SK-N-SH (cell line): ENCODE measurements at regions not wholly inside any gene's neighbourhood (a gene's known extent, or its start where the extent isn't known, plus 50 kb on each side); places are given as distances from the start of the nearest gene placed in this dataset.
"Not testable (repeated sequence)": the region's sequence is repeated elsewhere in the genome, so short reads cannot be mapped to it uniquely, and the experiment has no call there.

Source experiments
- CTCF ChIA-PET: fragments of 300-600, 350-600 bp; formaldehyde crosslinking; extraction: SDS; loops from one replicate; lab custom pipeline; 2021; lab: Yijun Ruan, JAX
- POLR2A ChIA-PET: fragments of 350-600 bp; sonication (Branson Sonifier 250); formaldehyde crosslinking; extraction: SDS; loops from one replicate; lab custom pipeline; 2020; ENCODE audit warnings: antibody characterized with exemption, inconsistent platforms; lab: Yijun Ruan, JAX
- DNase-seq: peaks from one replicate; pipeline ENCODE4 v3.0.0; 2012
- H2AFZ ChIP-seq: fragments of 200-600 bp; sonication (generic); 2 replicates; pipeline ENCODE4 v1.8.1; 2016; ENCODE audit warnings: antibody characterized with exemption, mild to moderate bottlenecking, low read depth
- H3F3A ChIP-seq: fragments of 200-600 bp; sonication (generic); replicated peaks from 2 replicates; pipeline ENCODE3; 2016; ENCODE audit warnings: antibody characterized with exemption, mild to moderate bottlenecking; ENCODE audit not compliant: insufficient read depth
- H3K27ac ChIP-seq, 2 experiments: fragments of 200-500 bp in 1 of 2; fragments of 200-600 bp in 1 of 2; sonication (Bioruptor generic) in 1 of 2; sonication (generic), shearing (Covaris generic) in 1 of 2; 2 replicates each; pipeline versions ENCODE4 v1.5.1 to v1.6.1; 2014 to 2016; ENCODE audit warnings: low read depth in 2 of 2, inconsistent platforms in 1 of 2, low read length in 1 of 2, mild to moderate bottlenecking in 1 of 2, mixed read lengths in 1 of 2
- H3K27me3 ChIP-seq: fragments of 200-600 bp; sonication (generic), shearing (Covaris generic); 2 replicates; pipeline ENCODE4 v1.6.1; 2016; ENCODE audit warnings: mixed run types; ENCODE audit not compliant: insufficient read depth
- H3K36me3 ChIP-seq, 2 experiments: fragments of 200-500 bp in 1 of 2; fragments of 200-600 bp in 1 of 2; sonication (Bioruptor generic) in 1 of 2; sonication (generic) in 1 of 2; replicated peaks in 1 of 2; 2 replicates each; pipeline versions ENCODE3 to v1.5.1; 2014 to 2016; ENCODE audit warnings: low read length in 1 of 2, mild to moderate bottlenecking in 1 of 2; ENCODE audit not compliant: insufficient read depth in 2 of 2, control insufficient read depth in 1 of 2
- H3K4me1 ChIP-seq, 2 experiments: fragments of 200-500 bp in 1 of 2; fragments of 200-600 bp in 1 of 2; sonication (Bioruptor generic) in 1 of 2; sonication (generic), shearing (Covaris generic) in 1 of 2; 2 replicates each; pipeline versions ENCODE4 v1.5.1 to v1.6.1; 2014 to 2016; ENCODE audit warnings: low read depth in 1 of 2, low read length in 1 of 2, mixed run types in 1 of 2; ENCODE audit not compliant: insufficient read depth in 2 of 2, control insufficient read depth in 1 of 2
- H3K4me2 ChIP-seq: fragments of 200-600 bp; sonication (generic), shearing (Covaris generic); 2 replicates; pipeline ENCODE4 v1.6.1; 2017; ENCODE audit warnings: mixed run types
- H3K4me3 ChIP-seq, 2 experiments: fragments of 200-500 bp in 1 of 2; fragments of 200-600 bp in 1 of 2; sonication (Bioruptor generic) in 1 of 2; sonication (generic), shearing (Covaris generic) in 1 of 2; 2 replicates each; pipeline versions ENCODE4 v1.5.1 to v1.8.1; 2014 to 2016; ENCODE audit warnings: low read depth in 2 of 2, inconsistent platforms in 1 of 2, low read length in 1 of 2, mild to moderate bottlenecking in 1 of 2, mixed read lengths in 1 of 2, moderate library complexity in 1 of 2
- H3K79me2 ChIP-seq: fragments of 200-600 bp; sonication (generic); 2 replicates; pipeline ENCODE4 v1.8.1; 2017; ENCODE audit warnings: mild to moderate bottlenecking; ENCODE audit not compliant: insufficient read depth
- H3K9ac ChIP-seq: fragments of 200-600 bp; sonication (generic); 2 replicates; pipeline ENCODE4 v1.6.1; 2017; ENCODE audit warnings: mixed run types
- H3K9me2 ChIP-seq: fragments of 200-600 bp; sonication (generic); 2 replicates; pipeline ENCODE4 v1.6.1; 2017; ENCODE audit warnings: mixed run types
- H3K9me3 ChIP-seq: fragments of 200-600 bp; sonication (generic); 2 replicates; pipeline ENCODE4 v1.6.1; 2017; ENCODE audit warnings: mixed run types, mild to moderate bottlenecking, moderate library complexity
- H4K20me1 ChIP-seq: fragments of 200-600 bp; sonication (generic); 2 replicates; pipeline ENCODE4 v1.6.1; 2017; ENCODE audit warnings: mild to moderate bottlenecking, mixed run types; ENCODE audit not compliant: insufficient read depth
- CTCF ChIP-seq: fragments of 200-600 bp; sonication (generic); IDR thresholded peaks from 2 replicates; pipeline ENCODE4 v1.6.1; 2017; ENCODE audit warnings: antibody characterized with exemption, mild to moderate bottlenecking, moderate library complexity
- EP300 ChIP-seq, 2 experiments: IDR thresholded peaks; 2 replicates each; pipeline versions ENCODE4 v1.4.0 to v1.6.1; 2012; ENCODE audit warnings: borderline replicate concordance in 1 of 2, low read depth in 1 of 2, low read length in 1 of 2
- FOXJ3 ChIP-seq: sonication (generic); formaldehyde crosslinking; IDR thresholded peaks from 2 replicates; pipeline ENCODE4 v1.5.1; 2020; ENCODE audit warnings: mild to moderate bottlenecking, missing genetic modification reagents
- IRF3 ChIP-seq: fragments of 150-350 bp; IDR thresholded peaks from 2 replicates; pipeline ENCODE4 v1.6.1; 2016; ENCODE audit warnings: mild to moderate bottlenecking, low read depth, low read length
- JUND ChIP-seq: IDR thresholded peaks from 2 replicates; pipeline ENCODE4 v1.4.0; 2012
- RAD21 ChIP-seq: IDR thresholded peaks from 2 replicates; pipeline ENCODE4 v1.6.1; 2012; ENCODE audit warnings: mild to moderate bottlenecking, low read length
- TAF1 ChIP-seq: IDR thresholded peaks from 2 replicates; pipeline ENCODE4 v1.6.1; 2012; ENCODE audit warnings: low read depth, mild to moderate bottlenecking, low read length, moderate library complexity, borderline replicate concordance
- TCF12 ChIP-seq: IDR thresholded peaks from 2 replicates; pipeline ENCODE4 v1.4.0; 2012
- USF1 ChIP-seq: IDR thresholded peaks from 2 replicates; pipeline ENCODE4 v1.4.0; 2012; ENCODE audit warnings: low read depth, borderline replicate concordance
- YY1 ChIP-seq: IDR thresholded peaks from 2 replicates; pipeline ENCODE4 v1.4.0; 2012; ENCODE audit warnings: low read depth, mild to moderate bottlenecking
- WGBS: methylation state at CpG from one replicate; pipeline ENCODE4 v1.1.6; 2017; ENCODE audit warnings: low lambda C conversion rate; 5-methylcytosine and 5-hydroxymethylcytosine counted together

- Histone ChIP-seq H3K79me2 (no peaks in the 10 kb centered on the region), H3K4me2 (no peak overlapping the region), H4K20me1 (no peaks in the 10 kb centered on the region), H3K4me1 (peaks cover 0 to 5% of the 10 kb centered on the region in 2 experiments; a peak in 1 of 4 replicates), H3K27ac (no peak overlapping the region), H3K9ac (no peak overlapping the region), H3F3A (no peaks in the 10 kb centered on the region), H2AFZ (no peak overlapping the region), H3K4me3 (no peak overlapping the region), H3K36me3 (no peaks in the 10 kb centered on the region), H3K9me3 (no peaks in the 10 kb centered on the region), H3K9me2 (no peaks in the 10 kb centered on the region), H3K27me3 (peaks cover 7% of the 10 kb centered on the region)
- DNase-seq, result no peak
- TF ChIP-seq CTCF (no peak), IRF3 (no peak), EP300 (IDR thresholded peaks at IDR 0.05; ENCODE audit: borderline replicate concordance in 1 of 2, low read depth in 1 of 2, low read length in 1 of 2) (no peak), JUND (no peak), RAD21 (no peak), FOXJ3 (CRISPR knock-in tag) (no peak), TCF12 (no peak)
- ChIA-PET POLR2A (no interaction called here), CTCF (interaction anchor here (0.7 to 0.9 kb wide), 3 partner anchors 9 to 120 kb away, joined by 3 read pairs; no protein-coding TSS in a partner anchor)
- WGBS, result 66% methylated on average over 6 of the region's 6 CpGs
These were observed 60.0 kb upstream of the EDAR start for GRCh38 chr2:109049022-109049421.

GRCh38 chr2:109048163-109048562 is 59.1 kb upstream of the EDAR start:
- ChIA-PET CTCF (interaction anchor here (0.6 to 1.4 kb wide), 4 partner anchors 14 to 462 kb away, joined by 3 read pairs; no protein-coding TSS in a partner anchor), POLR2A (no interaction called here)
- no peak overlapping the region for H3K9ac ChIP-seq
- no peaks in the 10 kb centered on the region for H3F3A ChIP-seq
- H2AFZ ChIP-seq, result no peak overlapping the region
- no peaks in the 10 kb centered on the region for H3K9me3 ChIP-seq
- H3K79me2 ChIP-seq, result no peaks in the 10 kb centered on the region
- H3K4me2 ChIP-seq, result no peak overlapping the region
- no peak for DNase-seq
- WGBS, result 56% methylated on average over 1 of the region's 1 CpG
- H4K20me1 ChIP-seq, result no peaks in the 10 kb centered on the region
- TF ChIP-seq USF1 (no peak), TAF1 (no peak), YY1 (no peak)
- TF ChIP-seq, all 33 proteins: peak for 0
- Histone ChIP-seq H3K4me1 (peaks cover 0 to 5% of the 10 kb centered on the region in 2 experiments; a peak in 1 of 4 replicates), H3K27ac (no peak overlapping the region), H3K27me3 (no peaks in the 10 kb centered on the region; the same call in 1 of the 2 replicates), H3K36me3 (no peaks in the 10 kb centered on the region), H3K9me2 (no peaks in the 10 kb centered on the region), H3K4me3 (no peak overlapping the region)

- CTCF ChIA-PET, result interaction anchor here (0.6 to 1.4 kb wide), 4 partner anchors 15 to 463 kb away, joined by 3 read pairs; no protein-coding TSS in a partner anchor
These were observed 58.5 kb upstream of the EDAR start for GRCh38 chr2:109047569-109047968.

More at GRCh38 chr2:109047569-109047968, 58.5 kb upstream of the EDAR start:
- H3K27ac ChIP-seq, H3K9me3 ChIP-seq, H3K36me3 ChIP-seq, H3K79me2 ChIP-seq, H3K4me1 ChIP-seq, H4K20me1 ChIP-seq, H3K4me3 ChIP-seq, H3F3A ChIP-seq, POLR2A ChIA-PET, H3K27me3 ChIP-seq, H3K9me2 ChIP-seq, H2AFZ ChIP-seq, H3K4me2 ChIP-seq, DNase-seq, H3K9ac ChIP-seq: not testable (repeated sequence)
- WGBS, result 68% methylated on average over 5 of the region's 5 CpGs
